ENCODE measurements at regions not wholly inside any gene's neighbourhood (a gene's known extent, or its start where the extent isn't known, plus 50 kb on each side); places are given as distances from the start of the nearest gene placed in this dataset.

DNA sequence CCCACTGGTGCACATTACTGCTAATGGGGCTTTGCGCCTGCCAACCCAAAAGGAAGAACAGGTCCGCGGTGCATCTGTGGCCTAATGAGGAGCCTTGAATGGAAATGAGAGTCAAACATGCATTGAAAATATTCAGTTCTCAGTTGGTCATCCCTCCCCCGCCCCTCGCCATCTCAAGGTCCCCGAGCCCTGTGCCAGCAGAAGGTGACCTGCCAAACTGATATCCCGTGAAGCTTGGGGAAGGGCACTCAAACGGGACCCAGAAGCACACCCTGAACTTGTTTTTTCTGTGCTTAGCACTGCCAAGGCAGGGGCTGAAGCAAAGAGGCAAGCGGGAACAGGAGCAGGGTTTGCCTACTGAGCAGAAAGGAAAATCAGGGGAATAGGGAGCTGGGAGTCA is 67.9 kb upstream of the ZNF648 start:
- Histone ChIP-seq H3K27me3 (replicated peaks; ENCODE audit: insufficient read depth, low read length) (no peaks in the 10 kb centered on the region), H3K9ac (ENCODE audit: low read length) (no peak overlapping the region), H4K20me1 (ENCODE audit: insufficient read depth, low read length) (no peaks in the 10 kb centered on the region), H3K9me3 (replicated peaks; ENCODE audit: insufficient read depth, low read length) (no peaks in the 10 kb centered on the region), H3K36me3 (replicated peaks; ENCODE audit: insufficient read depth, low read length) (no peaks in the 10 kb centered on the region), H2AFZ (ENCODE audit: low read length) (no peak overlapping the region), H3K9me2 (replicated peaks; ENCODE audit: insufficient read depth, low read length) (no peaks in the 10 kb centered on the region), H3K4me1 (ENCODE audit: low read length) (no peaks in the 10 kb centered on the region), H3K79me2 (ENCODE audit: low read length) (no peaks in the 10 kb centered on the region), H3K27ac (ENCODE audit: low read length) (no peak overlapping the region), H3K4me3 (ENCODE audit: low read length) (no peak overlapping the region), H3F3A (ENCODE audit: insufficient read depth, low read length) (no peaks in the 10 kb centered on the region), H3K4me2 (ENCODE audit: low read depth, low read length) (no peak overlapping the region)
- no peak for DNase-seq
- TF ChIP-seq, protein P1, sequence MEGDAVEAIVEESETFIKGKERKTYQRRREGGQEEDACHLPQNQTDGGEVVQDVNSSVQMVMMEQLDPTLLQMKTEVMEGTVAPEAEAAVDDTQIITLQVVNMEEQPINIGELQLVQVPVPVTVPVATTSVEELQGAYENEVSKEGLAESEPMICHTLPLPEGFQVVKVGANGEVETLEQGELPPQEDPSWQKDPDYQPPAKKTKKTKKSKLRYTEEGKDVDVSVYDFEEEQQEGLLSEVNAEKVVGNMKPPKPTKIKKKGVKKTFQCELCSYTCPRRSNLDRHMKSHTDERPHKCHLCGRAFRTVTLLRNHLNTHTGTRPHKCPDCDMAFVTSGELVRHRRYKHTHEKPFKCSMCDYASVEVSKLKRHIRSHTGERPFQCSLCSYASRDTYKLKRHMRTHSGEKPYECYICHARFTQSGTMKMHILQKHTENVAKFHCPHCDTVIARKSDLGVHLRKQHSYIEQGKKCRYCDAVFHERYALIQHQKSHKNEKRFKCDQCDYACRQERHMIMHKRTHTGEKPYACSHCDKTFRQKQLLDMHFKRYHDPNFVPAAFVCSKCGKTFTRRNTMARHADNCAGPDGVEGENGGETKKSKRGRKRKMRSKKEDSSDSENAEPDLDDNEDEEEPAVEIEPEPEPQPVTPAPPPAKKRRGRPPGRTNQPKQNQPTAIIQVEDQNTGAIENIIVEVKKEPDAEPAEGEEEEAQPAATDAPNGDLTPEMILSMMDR (IDR thresholded peaks at IDR 0.05; ENCODE audit: low read length), result no peak
- TF ChIP-seq EZH2phosphoT487 (IDR thresholded peaks at IDR 0.05; ENCODE audit: low read length) (no peak), EZH2 (optimal IDR thresholded peaks at IDR 0.05; ENCODE audit: low read depth, low read length) (no peak)

DNA sequence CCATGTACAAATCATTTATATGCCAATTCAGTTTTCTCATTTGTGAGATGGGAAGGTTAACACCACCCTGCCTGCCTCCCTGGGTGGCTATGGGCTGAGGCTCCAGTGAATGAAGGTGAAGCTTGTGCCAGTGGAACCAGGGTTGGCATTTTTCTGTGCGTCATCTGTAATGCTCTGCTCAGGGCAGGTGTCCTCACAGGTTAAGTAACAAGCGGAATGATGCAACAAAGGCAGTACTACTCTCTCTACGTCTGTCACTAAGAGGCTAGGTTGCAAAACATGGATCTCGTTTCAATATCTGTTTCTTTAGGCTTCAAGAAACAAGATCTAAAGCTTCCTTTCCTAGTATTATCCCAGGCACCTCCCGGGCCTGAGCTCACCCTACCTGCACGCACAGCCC is 67.0 kb upstream of the ZNF648 start:
- H3K9me3 ChIP-seq (replicated peaks; ENCODE audit: insufficient read depth, low read length), result no peaks in the 10 kb centered on the region
- H2AFZ ChIP-seq (ENCODE audit: low read length), result no peak overlapping the region
- H3K36me3 ChIP-seq (replicated peaks; ENCODE audit: insufficient read depth, low read length), result no peaks in the 10 kb centered on the region
- DNase-seq, result no peak
- no peak overlapping the region for H3K4me2 ChIP-seq (ENCODE audit: low read depth, low read length)
- no peak overlapping the region for H3K9ac ChIP-seq (ENCODE audit: low read length)
- H3K27me3 ChIP-seq (replicated peaks; ENCODE audit: insufficient read depth, low read length), result no peaks in the 10 kb centered on the region
- H3K79me2 ChIP-seq (ENCODE audit: low read length), result no peaks in the 10 kb centered on the region
- no peaks in the 10 kb centered on the region for H4K20me1 ChIP-seq (ENCODE audit: insufficient read depth, low read length)
- no peak overlapping the region for H3K4me3 ChIP-seq (ENCODE audit: low read length)
- H3F3A ChIP-seq (ENCODE audit: insufficient read depth, low read length), result no peaks in the 10 kb centered on the region
- TF ChIP-seq, protein P1 (IDR thresholded peaks at IDR 0.05; ENCODE audit: low read length), result no peak
- TF ChIP-seq EZH2 (optimal IDR thresholded peaks at IDR 0.05; ENCODE audit: low read depth, low read length) (no peak), EZH2phosphoT487 (IDR thresholded peaks at IDR 0.05; ENCODE audit: low read length) (no peak)
- no peaks in the 10 kb centered on the region for H3K4me1 ChIP-seq (ENCODE audit: low read length)
- no peaks in the 10 kb centered on the region for H3K9me2 ChIP-seq (replicated peaks; ENCODE audit: insufficient read depth, low read length)
- H3K27ac ChIP-seq (ENCODE audit: low read length), result no peak overlapping the region

DNA sequence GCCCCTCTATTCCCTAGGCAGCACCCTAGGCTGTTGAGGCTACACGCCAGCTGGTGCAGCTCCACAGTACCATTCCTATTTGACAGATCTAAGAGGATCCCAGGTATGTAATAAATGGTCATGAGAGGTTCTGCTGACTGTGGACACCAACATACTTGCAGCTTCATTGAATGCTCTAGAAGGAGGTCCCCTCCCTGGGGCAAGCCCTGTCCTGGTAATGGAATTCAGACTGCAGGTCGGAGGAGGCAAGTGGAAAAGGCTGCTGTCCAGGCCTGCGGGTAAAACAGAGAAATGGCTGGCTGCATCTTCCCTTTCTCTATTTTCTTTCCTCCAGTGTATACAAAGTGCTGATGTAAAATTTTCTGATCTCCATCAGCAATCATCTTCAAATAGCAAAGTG is 66.1 kb upstream of the ZNF648 start:
- no peaks in the 10 kb centered on the region for H3K9me2 ChIP-seq (replicated peaks; ENCODE audit: insufficient read depth, low read length)
- H3K79me2 ChIP-seq (ENCODE audit: low read length), result no peaks in the 10 kb centered on the region
- no peaks in the 10 kb centered on the region for H3K36me3 ChIP-seq (replicated peaks; ENCODE audit: insufficient read depth, low read length)
- H3F3A ChIP-seq (ENCODE audit: insufficient read depth, low read length), result no peaks in the 10 kb centered on the region
- no peak for DNase-seq
- H3K27me3 ChIP-seq (replicated peaks; ENCODE audit: insufficient read depth, low read length), result no peaks in the 10 kb centered on the region
- H3K27ac ChIP-seq (ENCODE audit: low read length), result no peak overlapping the region
- H3K4me2 ChIP-seq (ENCODE audit: low read depth, low read length), result no peak overlapping the region
- H4K20me1 ChIP-seq (ENCODE audit: insufficient read depth, low read length), result no peaks in the 10 kb centered on the region
- TF ChIP-seq EZH2phosphoT487 (IDR thresholded peaks at IDR 0.05; ENCODE audit: low read length), result no peak
- TF ChIP-seq, protein P1 (IDR thresholded peaks at IDR 0.05; ENCODE audit: low read length), result no peak
- TF ChIP-seq EZH2 (optimal IDR thresholded peaks at IDR 0.05; ENCODE audit: low read depth, low read length), result no peak
- no peak overlapping the region for H2AFZ ChIP-seq (ENCODE audit: low read length)
- no peak overlapping the region for H3K9ac ChIP-seq (ENCODE audit: low read length)
- H3K9me3 ChIP-seq (replicated peaks; ENCODE audit: insufficient read depth, low read length), result no peaks in the 10 kb centered on the region
- no peaks in the 10 kb centered on the region for H3K4me1 ChIP-seq (ENCODE audit: low read length)
- no peak overlapping the region for H3K4me3 ChIP-seq (ENCODE audit: low read length)

Data from MM.1S (cell line).